ENCODE measurements at regions not wholly inside any gene's neighbourhood (a gene's known extent, or its start where the extent isn't known, plus 50 kb on each side); places are given as distances from the start of the nearest gene placed in this dataset.

- TF ChIP-seq CTCF (IDR thresholded peaks at IDR 0.05) (no peak), POLR2A (IDR thresholded peaks at IDR 0.05) (no peak)
Measured at GRCh38 chr15:93289941-93290617, 201.1 kb upstream of the RGMA start.

Data from tibial nerve (tissue), 3 donors.